LNCAP (cell line): ENCODE measurements at regions not wholly inside any gene's neighbourhood (a gene's known extent, or its start where the extent isn't known, plus 50 kb on each side); places are given as distances from the start of the nearest gene placed in this dataset.

Experiments used
- CTCF ChIP-seq: fragments of 450-650 bp; IDR thresholded peaks from 2 replicates; pipeline ENCODE4 v1.5.1; 2017; ENCODE audit warnings: mild to moderate bottlenecking

GRCh38 chr2:7691961-7692656 lies 774.9 kb downstream of the RNF144A start:
- no peak for TF ChIP-seq CTCF

- no peak for TF ChIP-seq CTCF
Observed at GRCh38 chr2:7692657-7693161, 775.5 kb downstream of the RNF144A start.

- TF ChIP-seq CTCF, result no peak
Observed at GRCh38 chr2:7693246-7694075, 776.2 kb downstream of the RNF144A start.

DNA sequence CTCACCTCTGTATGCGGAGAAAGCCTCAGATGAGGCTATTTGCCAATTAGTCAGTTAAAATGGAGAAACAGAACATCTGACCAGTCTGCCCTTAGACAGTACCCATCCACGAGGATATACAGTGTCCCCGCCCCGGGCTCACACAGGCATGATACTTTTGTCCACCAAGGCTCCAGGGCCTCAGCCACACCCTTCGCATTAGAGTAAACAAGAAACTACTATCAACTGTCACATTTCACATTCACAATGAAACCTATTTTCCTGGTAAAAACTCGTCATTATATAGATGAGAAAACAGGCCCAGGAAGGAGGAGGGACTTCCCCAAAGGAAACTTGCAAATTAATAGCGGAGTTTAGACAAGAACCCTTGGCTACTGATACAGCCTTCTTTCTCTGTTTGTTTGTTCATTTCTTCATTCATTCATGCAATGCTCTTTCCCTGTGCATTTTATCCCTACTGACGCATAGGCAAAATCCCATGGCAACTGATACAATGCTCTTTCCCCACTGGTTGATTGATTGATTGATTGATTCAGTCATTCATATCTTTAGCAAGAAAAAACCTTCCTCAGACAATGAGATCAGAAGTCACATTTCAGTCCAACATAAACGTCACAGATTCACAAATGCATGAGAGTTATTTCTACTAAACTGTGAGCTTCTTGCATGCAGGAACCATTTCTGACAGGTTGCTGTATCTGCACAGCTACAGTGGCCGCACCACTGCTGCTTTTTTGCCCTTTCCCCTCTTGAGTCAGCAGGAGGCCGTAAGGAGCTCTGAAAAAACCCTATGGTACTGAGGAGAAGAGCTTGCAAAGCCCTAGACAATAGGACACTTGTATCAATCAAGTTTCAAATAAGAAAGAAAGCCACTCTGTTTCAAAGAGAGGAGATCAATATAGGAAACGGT lies 777.1 kb downstream of the RNF144A start:
- no peak for TF ChIP-seq CTCF

- no peak for TF ChIP-seq CTCF
Observed at GRCh38 chr2:7697052-7697451, 779.8 kb downstream of the RNF144A start.

- no peak for TF ChIP-seq CTCF
Observed at GRCh38 chr2:7701791-7702190, 784.6 kb downstream of the RNF144A start.

GRCh38 chr2:7703048-7703447 lies 785.8 kb downstream of the RNF144A start:
- no peak for TF ChIP-seq CTCF
